ENCODE measurements at regions not wholly inside any gene's neighbourhood (a gene's known extent, or its start where the extent isn't known, plus 50 kb on each side); places are given as distances from the start of the nearest gene placed in this dataset.

DNA sequence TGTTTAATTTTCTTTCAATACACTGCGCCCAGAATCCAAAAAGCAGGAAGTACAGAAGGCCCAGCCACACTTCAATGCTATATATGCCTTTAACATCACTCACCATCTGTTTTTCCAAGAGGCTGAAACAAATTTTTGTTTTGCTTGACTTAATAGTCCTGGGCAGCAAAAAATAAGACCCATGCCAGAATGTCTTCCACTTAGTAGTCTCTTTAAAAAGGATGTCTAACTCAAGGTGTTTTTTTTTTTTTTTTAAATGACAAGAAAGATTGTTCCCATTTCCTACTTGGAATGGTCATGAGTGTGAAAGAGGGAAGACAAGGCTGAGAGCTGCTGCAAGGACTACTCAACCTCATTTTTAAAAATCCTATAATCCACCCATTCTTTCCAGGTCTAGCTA, 590.3 kb upstream of the SGO1 start:
- Mint-ChIP-seq H3K4me1 (ENCODE audit: low read depth, unreplicated experiment) (no peaks in the 10 kb centered on the region), H3K27ac (ENCODE audit: unreplicated experiment) (no peak overlapping the region), H3K36me3 (ENCODE audit: unreplicated experiment) (no peaks in the 10 kb centered on the region), H3K27me3 (ENCODE audit: unreplicated experiment) (no peaks in the 10 kb centered on the region), H3K9me3 (ENCODE audit: unreplicated experiment) (no peaks in the 10 kb centered on the region), H3K4me3 (ENCODE audit: unreplicated experiment) (no peak overlapping the region)
- TF ChIP-seq, protein P1, sequence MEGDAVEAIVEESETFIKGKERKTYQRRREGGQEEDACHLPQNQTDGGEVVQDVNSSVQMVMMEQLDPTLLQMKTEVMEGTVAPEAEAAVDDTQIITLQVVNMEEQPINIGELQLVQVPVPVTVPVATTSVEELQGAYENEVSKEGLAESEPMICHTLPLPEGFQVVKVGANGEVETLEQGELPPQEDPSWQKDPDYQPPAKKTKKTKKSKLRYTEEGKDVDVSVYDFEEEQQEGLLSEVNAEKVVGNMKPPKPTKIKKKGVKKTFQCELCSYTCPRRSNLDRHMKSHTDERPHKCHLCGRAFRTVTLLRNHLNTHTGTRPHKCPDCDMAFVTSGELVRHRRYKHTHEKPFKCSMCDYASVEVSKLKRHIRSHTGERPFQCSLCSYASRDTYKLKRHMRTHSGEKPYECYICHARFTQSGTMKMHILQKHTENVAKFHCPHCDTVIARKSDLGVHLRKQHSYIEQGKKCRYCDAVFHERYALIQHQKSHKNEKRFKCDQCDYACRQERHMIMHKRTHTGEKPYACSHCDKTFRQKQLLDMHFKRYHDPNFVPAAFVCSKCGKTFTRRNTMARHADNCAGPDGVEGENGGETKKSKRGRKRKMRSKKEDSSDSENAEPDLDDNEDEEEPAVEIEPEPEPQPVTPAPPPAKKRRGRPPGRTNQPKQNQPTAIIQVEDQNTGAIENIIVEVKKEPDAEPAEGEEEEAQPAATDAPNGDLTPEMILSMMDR (IDR thresholded peaks at IDR 0.05; ENCODE audit: partially characterized antibody, unreplicated experiment), result no peak
- no peak for DNase-seq

GRCh38 chr3:20773320-20773984, 587.4 kb upstream of the SGO1 start:
- H3K27ac Mint-ChIP-seq (ENCODE audit: unreplicated experiment), result no peak overlapping the region
- H3K4me1 Mint-ChIP-seq (ENCODE audit: low read depth, unreplicated experiment), result no peaks in the 10 kb centered on the region
- TF ChIP-seq, protein P1 (IDR thresholded peaks at IDR 0.05; ENCODE audit: partially characterized antibody, unreplicated experiment), result no peak
- H3K4me3 Mint-ChIP-seq (ENCODE audit: unreplicated experiment), result no peak overlapping the region
- DNase-seq, result no peak
- no peaks in the 10 kb centered on the region for H3K9me3 Mint-ChIP-seq (ENCODE audit: unreplicated experiment)
- no peaks in the 10 kb centered on the region for H3K27me3 Mint-ChIP-seq (ENCODE audit: unreplicated experiment)
- H3K36me3 Mint-ChIP-seq (ENCODE audit: unreplicated experiment), result no peaks in the 10 kb centered on the region

- Mint-ChIP-seq H3K27me3 (ENCODE audit: unreplicated experiment) (no peaks in the 10 kb centered on the region), H3K4me3 (ENCODE audit: unreplicated experiment) (no peak overlapping the region), H3K9me3 (ENCODE audit: unreplicated experiment) (no peaks in the 10 kb centered on the region), H3K36me3 (ENCODE audit: unreplicated experiment) (no peaks in the 10 kb centered on the region), H3K27ac (ENCODE audit: unreplicated experiment) (no peak overlapping the region), H3K4me1 (ENCODE audit: low read depth, unreplicated experiment) (no peaks in the 10 kb centered on the region)
- TF ChIP-seq, protein P1 (IDR thresholded peaks at IDR 0.05; ENCODE audit: partially characterized antibody, unreplicated experiment), result no peak
- no peak for DNase-seq
Observed at GRCh38 chr3:20772869-20773268, 586.9 kb upstream of the SGO1 start.

DNA sequence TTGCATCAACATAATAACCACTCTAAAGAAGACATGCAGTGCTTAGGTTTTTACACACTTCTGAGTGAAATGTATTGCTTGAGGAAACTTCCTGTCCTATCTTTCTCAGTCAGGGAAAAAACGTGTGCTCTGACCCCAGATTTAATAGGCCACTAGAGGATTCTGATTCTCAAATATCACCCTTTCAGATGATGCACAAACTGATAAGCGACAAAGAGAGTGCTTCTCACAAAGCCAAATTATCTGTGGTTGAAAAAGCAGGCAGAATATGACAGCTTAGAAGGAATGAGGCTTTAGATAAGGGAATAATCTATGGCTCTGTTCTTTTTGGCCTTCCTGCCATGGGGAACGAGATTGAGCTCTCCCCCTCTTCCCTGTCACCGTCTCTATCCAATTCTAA, 583.4 kb upstream of the SGO1 start:
- Mint-ChIP-seq H3K36me3 (ENCODE audit: unreplicated experiment) (no peaks in the 10 kb centered on the region), H3K27me3 (ENCODE audit: unreplicated experiment) (no peaks in the 10 kb centered on the region), H3K27ac (ENCODE audit: unreplicated experiment) (no peak overlapping the region), H3K4me1 (ENCODE audit: low read depth, unreplicated experiment) (no peaks in the 10 kb centered on the region), H3K9me3 (ENCODE audit: unreplicated experiment) (no peaks in the 10 kb centered on the region), H3K4me3 (ENCODE audit: unreplicated experiment) (no peak overlapping the region)
- TF ChIP-seq, protein P1 (IDR thresholded peaks at IDR 0.05; ENCODE audit: partially characterized antibody, unreplicated experiment), result no peak
- DNase-seq, result no peak

DNA sequence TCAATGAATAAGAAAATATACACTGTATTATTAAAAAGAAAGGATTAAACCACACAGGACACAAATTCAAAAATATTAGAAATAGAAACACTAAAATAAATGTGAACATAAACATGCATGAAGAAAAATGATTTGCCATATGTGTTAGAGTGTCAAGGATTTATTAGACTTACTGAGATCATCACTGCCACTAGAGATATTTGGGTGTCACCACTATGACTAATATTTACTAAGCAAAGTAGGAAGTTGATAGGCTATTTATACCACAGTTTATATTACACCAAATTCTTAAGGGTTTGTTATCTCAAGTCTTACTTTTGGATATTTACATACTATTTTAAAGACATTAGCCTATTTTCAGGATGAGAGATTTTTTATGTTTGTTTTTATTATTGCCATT, 575.0 kb upstream of the SGO1 start:
- TF ChIP-seq, protein P1 (IDR thresholded peaks at IDR 0.05; ENCODE audit: partially characterized antibody, unreplicated experiment), result no peak
- Mint-ChIP-seq H3K36me3 (ENCODE audit: unreplicated experiment) (no peaks in the 10 kb centered on the region), H3K27me3 (ENCODE audit: unreplicated experiment) (no peaks in the 10 kb centered on the region), H3K27ac (ENCODE audit: unreplicated experiment) (no peak overlapping the region), H3K4me3 (ENCODE audit: unreplicated experiment) (no peak overlapping the region), H3K9me3 (ENCODE audit: unreplicated experiment) (no peaks in the 10 kb centered on the region), H3K4me1 (ENCODE audit: low read depth, unreplicated experiment) (no peaks in the 10 kb centered on the region)
- DNase-seq, result no peak

All from glutamatergic neuron (in vitro differentiated cells).